GM12891 (cell line): ENCODE measurements at regions not wholly inside any gene's neighbourhood (a gene's known extent, or its start where the extent isn't known, plus 50 kb on each side); places are given as distances from the start of the nearest gene placed in this dataset.
A peak's percentile ranks its signal among the peaks of the same experiment; 100 is the strongest.

ENCODE experiments used
- DNase-seq: peaks from one replicate; pipeline ENCODE4 v3.0.0; 2011; ENCODE audit warnings: low spot score; ENCODE audit not compliant: insufficient read length
- FAIRE-seq: peaks from 2 replicates; lab custom pipeline; 2011; peaks lifted over from hg19 to GRCh38; lab: Jason Lieb, UNC
- PAX5 ChIP-seq: IDR thresholded peaks from 2 replicates; pipeline ENCODE4 v1.6.1; 2011; ENCODE audit warnings: low read length, moderate library complexity, mild to moderate bottlenecking; ENCODE audit not compliant: insufficient read depth, severe bottlenecking
- POLR2A ChIP-seq: IDR thresholded peaks from 2 replicates; pipeline ENCODE4 v1.6.1; 2011; ENCODE audit warnings: low read depth, low read length, control low read depth
- POLR2AphosphoS5 ChIP-seq: IDR thresholded peaks from 2 replicates; pipeline ENCODE4 v1.6.1; 2011; ENCODE audit warnings: low read depth, low read length, control low read depth
- POU2F2 ChIP-seq: IDR thresholded peaks from 2 replicates; pipeline ENCODE4 v1.6.1; 2011; ENCODE audit warnings: low read depth, mild to moderate bottlenecking, control low read depth, low read length, moderate library complexity
- SPI1 ChIP-seq: IDR thresholded peaks from 2 replicates; pipeline ENCODE4 v1.6.1; 2011; ENCODE audit warnings: low read depth, low read length, control low read depth
- TAF1 ChIP-seq: IDR thresholded peaks from 2 replicates; pipeline ENCODE4 v1.6.1; 2011; ENCODE audit warnings: low read depth, low read length, control low read depth

DNA sequence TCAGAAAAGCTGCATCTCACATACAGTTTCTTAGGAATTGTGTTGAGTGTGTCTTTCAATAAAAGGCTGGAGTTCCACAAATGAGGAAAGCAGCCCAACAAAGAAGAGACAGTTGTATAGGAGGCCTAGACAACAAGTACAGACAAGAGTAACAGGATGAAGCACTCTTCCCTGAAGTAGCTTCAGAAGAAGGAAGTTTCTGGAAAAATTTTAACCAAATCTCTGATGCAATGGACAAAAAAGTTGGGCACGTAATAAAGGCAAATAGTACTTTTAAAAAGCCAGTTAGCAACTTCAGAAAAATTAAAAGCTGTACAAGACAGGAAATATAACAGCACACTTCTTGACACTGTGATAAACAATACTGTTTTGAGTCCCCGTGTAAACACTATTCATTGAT is 134.1 kb upstream of the PLEKHG7 start:
- no peak for FAIRE-seq
- no peak for TF ChIP-seq SPI1
- no peak for TF ChIP-seq POLR2AphosphoS5
- no peak for DNase-seq

DNA sequence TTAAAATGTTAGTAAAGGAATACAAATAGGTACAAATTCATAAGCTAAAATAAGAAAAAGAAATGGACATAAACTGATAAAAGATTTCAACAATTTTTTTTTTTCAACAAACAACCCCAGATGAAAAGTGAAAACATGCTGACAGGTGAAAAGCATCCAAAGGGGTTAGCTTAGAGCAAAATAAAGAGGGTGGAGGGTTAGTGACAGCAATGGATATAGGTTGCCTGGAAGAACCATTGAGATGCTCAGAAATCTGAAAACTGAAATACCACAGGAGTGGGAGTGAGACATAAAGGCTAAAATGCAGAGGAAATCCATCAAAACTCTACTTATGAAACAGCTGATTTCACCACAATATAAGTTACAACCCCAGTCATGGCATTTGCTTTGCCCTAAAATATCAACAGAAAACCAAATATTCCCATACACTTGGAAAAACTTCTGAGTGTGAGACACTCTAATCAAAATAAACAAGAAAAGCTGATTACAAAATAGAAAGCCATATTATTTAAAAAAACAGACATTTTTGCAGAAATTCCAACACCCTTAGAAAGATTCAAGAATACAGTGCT is 136.3 kb upstream of the PLEKHG7 start:
- no peak for TF ChIP-seq POU2F2
- TF ChIP-seq POLR2A: peak; percentile 33; the same call in 1 of the 2 replicates
- FAIRE-seq: peak; percentile 33
- DNase-seq: no peak

DNA sequence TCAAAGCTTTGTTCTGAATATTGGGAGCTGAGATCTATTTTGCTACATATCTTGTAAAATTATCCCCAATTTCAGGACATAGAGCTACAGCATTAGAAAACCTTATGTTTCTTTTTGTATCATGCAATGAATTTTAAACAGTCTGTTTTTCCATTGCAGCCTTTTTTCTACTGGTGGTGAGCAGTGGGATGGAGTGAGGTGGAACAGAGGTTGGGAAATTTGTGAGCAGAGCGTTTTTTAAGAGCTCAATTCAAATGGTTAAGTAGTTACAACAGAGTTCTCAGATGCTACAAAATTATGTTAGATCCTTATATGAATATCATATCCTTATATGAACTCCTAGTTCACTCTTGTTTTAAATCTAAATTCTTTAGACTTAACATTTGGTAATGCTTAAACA is 139.0 kb upstream of the PLEKHG7 start:
- DNase-seq (no peak), FAIRE-seq (no peak)
- TF ChIP-seq TAF1 (no peak), PAX5 (no peak), POLR2AphosphoS5 (no peak), POU2F2 (no peak), POLR2A (no peak)

DNA sequence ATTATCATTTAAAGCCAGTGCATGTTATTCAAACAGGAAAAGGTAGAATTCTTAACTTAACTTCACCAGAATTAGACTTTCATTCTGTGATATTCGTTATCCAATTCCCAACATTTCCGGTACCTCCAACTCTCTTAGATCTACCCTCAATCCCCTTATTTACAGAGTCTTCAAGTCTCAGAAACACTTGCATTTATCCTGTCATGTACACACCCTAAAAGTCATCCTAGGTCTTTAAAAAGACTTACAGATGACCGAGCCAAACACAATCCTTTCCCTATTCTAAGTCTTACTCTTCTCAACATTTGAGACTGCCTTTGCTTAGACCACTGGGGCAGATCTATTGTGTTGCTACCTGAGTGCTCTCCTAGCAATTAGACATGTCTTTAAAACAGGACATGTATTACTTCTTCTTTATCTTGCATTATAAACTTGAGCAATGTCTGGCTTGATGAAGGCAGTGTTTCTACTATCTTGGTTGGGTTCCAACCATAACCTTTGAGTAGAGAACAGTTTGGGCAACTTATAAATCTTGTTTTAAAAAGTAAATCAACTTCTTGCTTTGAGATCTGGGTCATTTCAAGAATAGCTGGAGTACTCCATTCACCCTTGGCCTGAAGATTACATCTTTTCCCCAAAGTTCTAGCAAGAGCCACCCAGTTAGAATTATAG is 140.6 kb upstream of the PLEKHG7 start:
- no peak for TF ChIP-seq PAX5
- no peak for TF ChIP-seq SPI1
- TF ChIP-seq TAF1: no peak
- DNase-seq: no peak
- peak; percentile 75 for FAIRE-seq

DNA sequence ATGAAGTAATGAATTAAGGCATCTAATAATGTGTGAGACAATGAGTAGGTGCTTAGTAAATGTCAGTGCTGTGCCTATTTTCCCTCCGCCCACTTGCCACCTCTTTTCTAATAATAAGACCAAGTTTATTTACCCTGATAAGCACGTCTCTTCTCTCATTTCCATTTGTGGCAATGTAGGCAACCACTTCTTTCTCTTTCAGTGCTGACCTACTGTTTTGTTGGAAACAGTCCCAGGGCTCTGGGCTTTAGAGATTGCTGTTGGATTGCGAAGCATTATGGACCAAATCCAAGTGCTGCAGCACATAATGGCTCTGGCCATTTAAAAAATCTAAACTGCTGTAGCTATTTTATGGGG is 141.3 kb upstream of the PLEKHG7 start:
- no peak for DNase-seq
- FAIRE-seq: peak; percentile 63

DNA sequence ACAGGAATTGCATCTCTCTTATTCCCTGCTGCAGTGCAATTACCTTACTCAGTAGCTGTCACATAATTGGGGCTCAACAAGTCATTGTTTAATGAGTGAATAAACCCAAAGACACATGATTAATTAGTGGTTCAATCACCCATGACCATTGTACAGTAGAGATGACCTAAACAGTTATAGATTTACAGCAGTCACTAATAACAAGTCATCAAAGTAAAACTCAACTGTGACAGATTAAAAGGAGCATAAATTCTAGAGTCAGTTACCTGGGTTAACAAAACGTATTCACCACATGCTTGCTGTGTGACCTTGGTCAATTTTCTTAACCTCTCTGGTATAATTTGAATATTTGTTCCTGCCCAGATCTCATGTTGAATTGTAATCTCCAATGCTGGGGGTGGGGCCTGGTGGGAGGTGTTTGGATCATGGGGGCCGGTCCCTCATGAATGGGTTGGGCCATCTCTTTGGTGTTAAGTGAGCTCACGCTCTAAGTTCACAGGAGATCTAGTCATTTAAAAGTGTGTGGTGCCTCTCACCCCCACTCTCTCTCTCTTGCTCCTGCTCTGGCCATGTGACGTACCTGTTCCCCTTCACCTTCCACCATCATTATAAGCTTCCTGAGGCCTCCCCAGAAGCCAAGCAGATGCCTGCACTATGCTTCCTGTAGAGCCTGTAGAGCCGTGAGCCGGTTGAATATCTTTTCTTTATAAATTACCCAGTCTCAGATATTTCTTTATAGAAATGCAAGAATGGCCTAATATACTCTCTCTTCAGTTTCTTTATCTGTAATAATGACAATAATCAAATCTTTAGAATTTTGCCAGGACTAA is 141.9 kb upstream of the PLEKHG7 start:
- peak; percentile 63 for FAIRE-seq
- TF ChIP-seq SPI1 (no peak), TAF1 (no peak), PAX5 (no peak), POU2F2 (no peak), POLR2A (no peak), POLR2AphosphoS5 (no peak)
- no peak for DNase-seq

More for the DNA sequence above, 141.3 kb upstream of the PLEKHG7 start:
- TF ChIP-seq TAF1 (no peak), PAX5 (no peak), SPI1 (no peak), POU2F2 (no peak), POLR2A (no peak), POLR2AphosphoS5 (no peak)

DNA sequence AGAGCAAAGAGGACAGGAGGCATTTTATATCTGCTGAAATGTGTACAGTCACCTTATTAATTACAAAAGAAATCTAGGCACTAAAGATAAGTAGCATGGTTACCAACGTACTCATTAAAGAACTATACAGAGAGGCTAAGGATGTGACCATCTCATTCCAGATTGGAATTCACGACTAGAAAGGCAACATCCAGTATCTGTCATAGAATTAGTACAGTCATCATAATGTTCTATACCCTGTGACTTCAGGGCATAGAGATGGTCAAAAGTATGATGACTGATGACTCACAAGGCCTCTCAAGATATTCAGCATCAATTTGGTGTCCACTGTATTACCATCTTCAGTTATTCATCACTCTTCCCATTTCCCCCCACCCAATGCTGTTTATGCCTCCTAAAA is 144.0 kb upstream of the PLEKHG7 start:
- DNase-seq (no peak), FAIRE-seq (peak; percentile 87)
- peak; percentile 37; the same call in 1 of the 2 replicates for TF ChIP-seq POLR2A
- no peak; the same call in 1 of the 2 replicates for TF ChIP-seq POLR2AphosphoS5
- TF ChIP-seq SPI1: no peak
- no peak for TF ChIP-seq PAX5
- no peak for TF ChIP-seq TAF1
- no peak for TF ChIP-seq POU2F2

DNA sequence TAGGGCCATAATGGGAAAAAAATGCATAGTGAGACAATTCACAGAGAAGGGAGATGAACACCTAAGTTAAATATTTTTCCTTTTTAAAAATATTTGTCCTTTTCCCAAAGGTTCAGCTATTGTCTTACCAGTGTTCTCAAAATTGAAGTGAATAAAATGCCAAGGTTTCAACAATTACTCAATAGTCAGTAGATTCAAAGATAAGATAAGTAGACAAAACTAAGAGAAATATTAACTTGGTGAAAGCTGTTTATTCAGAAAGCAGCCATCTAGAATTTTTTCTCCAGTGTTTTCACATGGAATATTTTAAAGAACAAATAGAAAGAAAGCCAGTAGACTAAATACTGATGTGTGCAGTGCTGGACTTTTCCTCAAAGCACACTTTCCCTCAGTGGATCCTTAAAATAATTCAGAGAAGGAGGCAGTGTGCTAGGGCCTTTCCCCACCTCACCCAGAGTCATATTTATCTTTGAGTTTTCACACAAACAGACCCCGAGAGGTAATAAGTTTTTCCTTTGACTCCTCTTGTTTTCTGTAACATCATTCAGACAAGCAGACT is 144.5 kb upstream of the PLEKHG7 start:
- no peak for TF ChIP-seq POLR2AphosphoS5
- no peak for TF ChIP-seq POLR2A
- no peak for TF ChIP-seq POU2F2
- TF ChIP-seq SPI1: no peak
- no peak for TF ChIP-seq PAX5
- TF ChIP-seq TAF1: no peak
- FAIRE-seq: no peak
- no peak for DNase-seq

DNA sequence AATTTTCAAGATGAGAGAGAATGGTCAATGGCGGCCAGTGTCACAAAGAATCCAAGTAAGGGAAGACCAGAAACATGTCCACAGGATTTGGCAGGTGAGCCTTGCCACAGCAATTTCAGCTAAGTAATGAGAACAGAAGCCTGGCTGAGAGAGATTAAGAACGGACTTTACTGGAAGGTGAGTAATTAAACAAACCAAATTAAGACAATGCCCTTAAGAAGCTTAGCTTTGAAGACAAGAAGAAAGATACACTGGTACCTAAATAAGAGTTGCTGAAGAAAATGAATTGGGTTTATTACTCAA is 145.4 kb upstream of the PLEKHG7 start:
- no peak for FAIRE-seq
- TF ChIP-seq POU2F2 (0 out of 2 replicates have a peak, but pooled peaks have one; percentile 5), SPI1 (no peak)
- DNase-seq: no peak

DNA sequence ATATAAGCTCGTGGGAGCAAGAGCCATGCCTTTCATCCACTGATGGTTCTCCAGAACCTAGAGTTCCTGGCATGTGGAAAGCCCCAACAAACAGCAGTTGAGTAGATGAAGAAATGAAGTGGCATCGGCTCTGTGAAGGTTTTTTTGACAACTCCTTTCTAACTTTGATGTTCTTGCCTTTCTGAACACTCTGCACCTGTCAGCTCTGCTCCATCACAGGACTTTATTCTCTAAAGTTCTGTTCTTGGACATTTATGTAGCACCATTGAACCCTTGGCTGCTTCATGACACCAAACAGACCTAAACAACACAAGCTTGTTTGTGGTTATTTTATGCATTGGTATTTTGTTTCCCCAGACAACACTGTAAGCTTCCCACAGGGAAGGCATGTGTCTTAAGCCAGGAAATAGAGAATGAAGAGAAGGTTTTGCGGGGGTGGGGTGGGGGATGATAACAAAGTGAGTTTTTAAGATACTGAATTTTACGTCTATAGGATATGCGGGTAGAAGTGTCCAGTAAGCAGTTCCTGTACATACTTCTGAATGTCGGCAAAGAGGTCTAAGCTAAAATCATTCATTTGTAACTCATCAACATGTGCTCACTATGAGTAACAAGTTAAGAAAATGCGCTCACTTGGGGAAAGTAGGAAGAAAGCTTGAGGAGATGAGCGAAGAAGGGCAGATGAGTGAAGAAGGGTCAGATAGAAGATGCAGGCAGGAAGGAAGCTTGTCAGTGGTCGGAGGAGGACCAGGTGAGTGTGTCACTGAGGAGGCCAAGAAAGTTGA is 146.0 kb upstream of the PLEKHG7 start:
- FAIRE-seq: peak; percentile 92
- TF ChIP-seq TAF1 (peak; percentile 33; the same call in 1 of the 2 replicates), PAX5 (no peak), POU2F2 (no peak; the same call in 1 of the 2 replicates), SPI1 (no peak; the same call in 1 of the 2 replicates), POLR2A (peak; percentile 87), POLR2AphosphoS5 (peak; percentile 67; the same call in 1 of the 2 replicates)
- no peak for DNase-seq
